CD4-positive, alpha-beta memory T cell (primary cell): ENCODE measurements at regions not wholly inside any gene's neighbourhood (a gene's known extent, or its start where the extent isn't known, plus 50 kb on each side); places are given as distances from the start of the nearest gene placed in this dataset.

ENCODE experiments used
- CTCF ChIA-PET: fragments of 350-600 bp; sonication (Branson Sonifier 250); formaldehyde crosslinking; loops from one replicate; lab custom pipeline; 2021; ENCODE audit warnings: inconsistent platforms; ENCODE audit not compliant: partially characterized antibody; lab: Charles Lee
- POLR2A ChIA-PET: fragments of 350-600 bp; sonication (Branson Sonifier 250); formaldehyde crosslinking; loops from one replicate; lab custom pipeline; 2021; ENCODE audit not compliant: partially characterized antibody; lab: Charles Lee
- DNase-seq, 5 donors: peaks; one replicate each; pipeline versions ENCODE4 v3.0.0 to v3.0.0-alpha.2; 2020 to 2022; ENCODE audit warnings: mixed read lengths in 1 of 5
- H3K27ac ChIP-seq: one replicate; pipeline ENCODE4 v1.7.0; 2013; ENCODE audit warnings: low read depth, low read length
- H3K27me3 ChIP-seq: 2 replicates; pipeline ENCODE4 v1.7.0; 2013; ENCODE audit warnings: mild to moderate bottlenecking, low read length, moderate library complexity; ENCODE audit not compliant: insufficient read depth
- H3K36me3 ChIP-seq: 2 replicates; pipeline ENCODE4 v1.7.0; 2013; ENCODE audit warnings: mild to moderate bottlenecking, low read length, moderate library complexity; ENCODE audit not compliant: insufficient read depth
- H3K4me1 ChIP-seq: 2 replicates; pipeline ENCODE4 v1.7.0; 2013; ENCODE audit warnings: mild to moderate bottlenecking, low read length, moderate library complexity; ENCODE audit not compliant: insufficient read depth
- H3K4me3 ChIP-seq, 2 donors: one replicate each; pipeline ENCODE4 v1.7.0; 2013; ENCODE audit warnings: low read length in 2 of 2, mild to moderate bottlenecking in 1 of 2
- H3K9me3 ChIP-seq, 2 donors: one replicate each; pipeline ENCODE4 v1.7.0; 2013; ENCODE audit warnings: low read length in 2 of 2, control low read depth in 1 of 2; ENCODE audit not compliant: control insufficient read depth in 1 of 2
- H3K27ac Mint-ChIP-seq, 7 donors: one replicate each; pipeline ENCODE4 v1.8.0; 2020 to 2021; ENCODE audit warnings: mixed read lengths in 7 of 7, mild to moderate bottlenecking in 6 of 7, inconsistent platforms in 3 of 7, moderate library complexity in 3 of 7
- H3K27me3 Mint-ChIP-seq, 2 donors: one replicate each; pipeline ENCODE4 v1.8.0; 2020 to 2021; ENCODE audit warnings: mixed read lengths in 2 of 2
- H3K36me3 Mint-ChIP-seq, 2 donors: one replicate each; pipeline ENCODE4 v1.8.0; 2020 to 2021; ENCODE audit warnings: mixed read lengths in 2 of 2, inconsistent platforms in 1 of 2, mild to moderate bottlenecking in 1 of 2
- H3K4me1 Mint-ChIP-seq, 4 donors: one replicate each; pipeline ENCODE4 v1.8.0; 2020 to 2021; ENCODE audit warnings: mixed read lengths in 4 of 4, mild to moderate bottlenecking in 1 of 4
- H3K4me3 Mint-ChIP-seq, 8 donors: one replicate each; pipeline ENCODE4 v1.8.0; 2020 to 2021; ENCODE audit warnings: mixed read lengths in 8 of 8, mild to moderate bottlenecking in 7 of 8, moderate library complexity in 6 of 8, inconsistent platforms in 3 of 8
- H3K9me3 Mint-ChIP-seq, 8 donors: one replicate each; pipeline ENCODE4 v1.8.0; 2020 to 2021; ENCODE audit warnings: mixed read lengths in 8 of 8, mild to moderate bottlenecking in 5 of 8, inconsistent platforms in 3 of 8, moderate library complexity in 1 of 8
- intact Hi-C: fragments of 100-400 bp; cut with micrococcal nuclease; formaldehyde crosslinking; loops from one replicate; pipeline ENCODE4 v1.15.1; 2023

DNA sequence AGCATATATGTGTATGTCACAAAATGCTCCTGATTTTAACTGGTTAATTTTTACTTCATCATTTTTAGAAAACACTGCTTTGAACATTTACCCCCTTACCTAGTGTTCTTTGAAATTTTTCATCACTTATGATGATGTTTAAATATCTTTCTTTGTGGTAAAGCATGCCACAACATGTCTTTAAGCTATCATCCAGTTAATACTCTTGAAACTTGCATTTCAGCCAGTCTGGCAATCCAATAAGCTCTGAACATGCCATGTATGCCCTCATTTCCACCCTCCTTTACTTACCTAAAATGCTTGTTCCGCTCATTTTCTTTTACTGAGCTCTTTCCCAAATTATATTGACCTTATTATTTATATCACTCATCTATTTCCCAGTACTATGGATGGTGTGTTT, 581.2 kb downstream of the RAPGEF2 start:
- POLR2A ChIA-PET, result no interaction called here
- peaks cover 1 to 14% (median 6%) of the 10 kb centered on the region in 8 donors for H3K9me3 Mint-ChIP-seq
- Histone ChIP-seq H3K27ac (no peak overlapping the region), H3K4me1 (no peaks in the 10 kb centered on the region), H3K9me3 (no peaks in the 10 kb centered on the region), H3K36me3 (no peaks in the 10 kb centered on the region), H3K27me3 (no peaks in the 10 kb centered on the region), H3K4me3 (no peak overlapping the region)
- H3K36me3 Mint-ChIP-seq, result no peaks in the 10 kb centered on the region
- no peaks in the 10 kb centered on the region for H3K27me3 Mint-ChIP-seq
- CTCF ChIA-PET, result no interaction called here
- no peaks in the 10 kb centered on the region for H3K4me1 Mint-ChIP-seq
- no peak overlapping the region for H3K4me3 Mint-ChIP-seq
- H3K27ac Mint-ChIP-seq, result no peak overlapping the region
- no peak for DNase-seq
- intact Hi-C loops, result no loop called here

DNA sequence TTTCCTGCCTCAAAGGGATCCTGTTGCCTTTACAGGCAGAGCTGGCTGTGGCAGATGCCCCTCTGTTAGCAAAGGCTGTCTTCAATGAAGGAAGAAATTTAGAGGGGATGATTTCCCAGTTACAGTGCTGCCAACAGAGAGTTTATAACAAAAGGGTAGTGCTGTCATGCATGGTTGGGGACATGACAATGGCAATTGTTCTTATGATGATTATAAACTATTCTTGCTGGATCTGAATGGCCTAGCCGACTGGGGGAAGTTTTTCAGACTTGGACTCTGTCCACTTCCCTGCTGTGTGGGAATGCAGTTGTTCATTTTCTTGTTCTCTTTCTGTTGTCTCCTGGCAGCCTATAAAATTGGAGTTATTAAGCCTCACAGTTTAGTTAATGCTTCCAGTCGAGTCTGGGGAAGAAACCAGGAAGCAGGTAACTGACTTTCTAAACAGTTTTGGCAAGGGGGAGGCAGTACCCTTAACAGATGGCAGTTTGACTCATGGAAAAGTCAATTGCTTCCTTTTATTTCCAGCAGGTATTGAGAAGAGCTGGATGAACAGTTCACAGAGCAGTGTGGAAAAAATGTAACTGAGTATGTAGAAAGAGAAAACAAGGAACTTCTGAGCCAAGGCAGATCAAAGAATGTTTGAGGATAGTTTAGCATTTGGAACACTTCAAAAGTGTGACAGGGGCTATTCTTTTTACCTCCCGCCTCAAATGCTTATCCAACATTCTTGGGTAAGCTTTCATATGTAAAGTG, 582.6 kb downstream of the RAPGEF2 start:
- POLR2A ChIA-PET, result no interaction called here
- intact Hi-C loops, result no loop called here
- CTCF ChIA-PET, result no interaction called here
- Mint-ChIP-seq H3K9me3 (peaks cover 2 to 16% (median 10%) of the 10 kb centered on the region in 8 donors), H3K4me3 (no peak overlapping the region), H3K27ac (no peak overlapping the region), H3K27me3 (no peaks in the 10 kb centered on the region), H3K36me3 (no peaks in the 10 kb centered on the region), H3K4me1 (no peaks in the 10 kb centered on the region)
- Histone ChIP-seq H3K4me1 (no peaks in the 10 kb centered on the region), H3K4me3 (no peak overlapping the region), H3K36me3 (no peaks in the 10 kb centered on the region), H3K27ac (no peak overlapping the region), H3K9me3 (no peaks in the 10 kb centered on the region), H3K27me3 (no peaks in the 10 kb centered on the region)
- DNase-seq, result no peak

DNA sequence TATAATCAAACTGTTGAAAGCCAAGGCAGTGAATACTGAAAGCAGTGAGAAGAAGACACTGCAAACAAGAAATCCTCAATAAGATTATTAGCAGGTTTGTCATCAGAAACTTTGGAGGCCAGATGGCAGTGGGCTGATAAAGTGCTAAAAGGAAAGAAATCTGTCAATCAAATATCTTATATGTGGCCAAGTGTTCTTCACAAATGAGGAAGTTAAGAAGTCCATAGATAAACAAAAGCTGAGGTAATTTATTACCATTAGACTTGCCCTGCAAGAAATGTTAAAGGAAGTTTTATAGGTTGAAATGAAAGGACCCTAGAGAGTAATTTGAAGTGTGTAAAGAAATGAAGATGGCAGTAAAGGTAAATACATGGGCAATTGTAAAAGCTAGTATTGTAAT, 586.6 kb downstream of the RAPGEF2 start:
- H3K9me3 ChIP-seq, result no peaks in the 10 kb centered on the region
- Mint-ChIP-seq H3K36me3 (no peaks in the 10 kb centered on the region), H3K9me3 (peaks cover 0 to 41% (median 20%) of the 10 kb centered on the region in 8 donors), H3K4me3 (no peak overlapping the region), H3K27me3 (no peaks in the 10 kb centered on the region), H3K27ac (no peak overlapping the region), H3K4me1 (no peaks in the 10 kb centered on the region)
- intact Hi-C loops, result no loop called here
- no peaks in the 10 kb centered on the region for H3K36me3 ChIP-seq
- no peaks in the 10 kb centered on the region for H3K27me3 ChIP-seq
- no peak overlapping the region for H3K27ac ChIP-seq
- no peak overlapping the region for H3K4me3 ChIP-seq
- no peak for DNase-seq
- CTCF ChIA-PET, result no interaction called here
- no peaks in the 10 kb centered on the region for H3K4me1 ChIP-seq
- POLR2A ChIA-PET, result no interaction called here

DNA sequence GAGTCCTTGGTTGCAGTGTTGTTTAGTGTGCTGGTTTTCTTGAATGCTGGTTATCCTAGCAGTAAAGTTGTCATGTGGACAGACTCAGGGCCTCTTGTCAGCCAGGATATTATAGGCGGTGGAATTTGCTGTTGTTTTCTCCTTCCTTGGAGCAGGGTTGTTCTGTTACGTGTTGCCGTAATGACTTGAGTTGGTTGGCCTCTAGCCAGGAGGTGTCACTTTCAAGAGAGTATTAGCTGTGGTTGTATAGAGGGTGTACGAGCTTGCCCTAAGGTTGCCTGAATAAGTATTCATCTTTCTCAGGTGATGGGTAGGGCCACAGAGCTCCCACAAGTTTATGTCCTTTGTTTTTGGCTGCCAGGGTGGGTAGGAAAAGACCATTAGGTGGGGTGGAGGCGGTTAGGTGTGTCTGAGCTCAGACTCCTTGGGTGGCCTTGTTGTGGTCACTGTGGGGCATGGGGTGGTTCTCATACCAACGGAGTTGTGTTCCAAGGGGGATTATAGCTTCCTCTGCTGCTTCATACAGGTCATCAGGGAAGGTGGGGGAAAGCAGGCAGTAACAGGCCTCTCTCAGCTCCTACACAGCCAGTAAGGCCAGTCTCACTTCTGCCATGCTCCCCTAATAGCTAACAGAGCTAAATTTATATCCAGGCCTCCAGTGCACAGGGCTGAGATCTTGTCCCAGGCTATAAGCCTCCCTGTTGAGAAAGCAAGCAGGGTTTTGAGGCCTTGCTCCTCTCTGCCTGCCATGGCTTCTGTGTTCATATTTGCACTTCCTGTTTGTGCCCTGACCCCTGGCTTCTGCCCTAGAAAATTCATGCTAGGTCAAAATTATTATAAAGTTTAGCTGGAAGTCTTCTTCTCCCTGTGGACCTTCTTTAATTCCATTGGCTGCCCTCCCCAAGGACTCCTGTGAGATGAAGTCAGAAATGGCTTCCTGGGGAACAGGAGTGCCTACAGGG, 594.7 kb downstream of the RAPGEF2 start:
- H3K4me1 ChIP-seq, result no peaks in the 10 kb centered on the region
- CTCF ChIA-PET, result no interaction called here
- no peaks in the 10 kb centered on the region for H3K27me3 Mint-ChIP-seq

DNA sequence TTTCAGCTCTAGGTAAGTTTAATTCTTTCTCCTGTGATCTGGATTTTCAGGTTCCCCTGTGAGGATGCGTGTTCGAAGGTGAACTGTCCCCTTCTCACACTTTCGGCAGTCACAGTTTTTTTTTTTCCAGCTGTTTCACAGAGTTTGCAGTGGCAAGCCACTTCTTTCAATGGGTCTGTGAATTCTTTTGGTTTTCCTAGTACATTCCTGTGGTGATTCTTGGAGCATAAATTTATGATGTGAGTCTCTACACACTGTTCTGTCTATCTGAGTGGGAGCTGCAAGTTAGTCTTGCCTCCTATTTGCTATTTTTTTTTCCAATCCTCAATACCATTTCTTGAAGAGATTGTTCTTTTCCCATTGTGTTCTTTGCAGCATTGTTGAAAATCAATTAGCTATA, 595.5 kb downstream of the RAPGEF2 start:
- intact Hi-C loops, result no loop called here
- Mint-ChIP-seq H3K4me1 (no peaks in the 10 kb centered on the region), H3K36me3 (no peaks in the 10 kb centered on the region), H3K9me3 (peaks cover 2 to 18% (median 9%) of the 10 kb centered on the region in 8 donors), H3K4me3 (no peak overlapping the region), H3K27ac (no peak overlapping the region), H3K27me3 (no peaks in the 10 kb centered on the region)
- ChIA-PET POLR2A (no interaction called here), CTCF (no interaction called here)
- no peaks in the 10 kb centered on the region for H3K36me3 ChIP-seq
- no peaks in the 10 kb centered on the region for H3K4me1 ChIP-seq
- H3K9me3 ChIP-seq, result no peaks in the 10 kb centered on the region
- no peak overlapping the region for H3K4me3 ChIP-seq
- DNase-seq, result no peak
- no peak overlapping the region for H3K27ac ChIP-seq
- H3K27me3 ChIP-seq, result no peaks in the 10 kb centered on the region

More for the DNA sequence above, 594.7 kb downstream of the RAPGEF2 start:
- DNase-seq, result no peak
- H3K36me3 Mint-ChIP-seq, result no peaks in the 10 kb centered on the region
- intact Hi-C loops, result no loop called here
- Histone ChIP-seq H3K27me3 (no peaks in the 10 kb centered on the region), H3K9me3 (no peaks in the 10 kb centered on the region), H3K36me3 (no peaks in the 10 kb centered on the region), H3K4me3 (no peak overlapping the region), H3K27ac (no peak overlapping the region)
- H3K27ac Mint-ChIP-seq, result no peak overlapping the region
- H3K4me3 Mint-ChIP-seq, result no peak overlapping the region
- POLR2A ChIA-PET, result no interaction called here
- no peaks in the 10 kb centered on the region for H3K4me1 Mint-ChIP-seq
- H3K9me3 Mint-ChIP-seq, result peaks cover 3 to 23% (median 13%) of the 10 kb centered on the region in 8 donors

DNA sequence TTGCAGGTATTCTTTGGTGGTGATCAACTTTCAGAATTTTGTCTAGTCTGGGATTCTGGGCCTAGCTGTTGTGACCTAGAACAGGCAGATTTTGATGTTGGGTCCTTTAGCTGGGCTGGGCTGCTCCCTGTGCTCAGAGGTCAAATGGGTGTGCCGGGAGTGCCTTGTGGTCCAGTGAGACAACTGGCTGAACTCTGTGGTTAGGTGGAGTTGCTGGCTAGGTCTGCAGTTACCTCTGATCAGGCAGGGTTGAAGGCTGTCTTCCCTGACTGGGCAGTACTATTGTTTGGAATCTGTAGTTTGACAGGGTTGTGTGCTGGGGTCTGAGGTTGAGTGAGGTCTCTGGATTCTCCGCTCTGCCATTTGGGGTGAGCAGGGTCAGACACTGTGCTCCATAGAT, 599.3 kb downstream of the RAPGEF2 start:
- POLR2A ChIA-PET, result no interaction called here
- Histone ChIP-seq H3K4me1 (no peaks in the 10 kb centered on the region), H3K4me3 (no peak overlapping the region), H3K27me3 (no peaks in the 10 kb centered on the region), H3K27ac (no peak overlapping the region), H3K9me3 (no peaks in the 10 kb centered on the region), H3K36me3 (no peaks in the 10 kb centered on the region)
- H3K27ac Mint-ChIP-seq, result no peak overlapping the region
- intact Hi-C loops, result no loop called here
- no peaks in the 10 kb centered on the region for H3K36me3 Mint-ChIP-seq
- CTCF ChIA-PET, result no interaction called here
- DNase-seq, result no peak
- no peak overlapping the region for H3K4me3 Mint-ChIP-seq
- no peaks in the 10 kb centered on the region for H3K27me3 Mint-ChIP-seq
- peaks cover 0 to 13% (median 4%) of the 10 kb centered on the region in 8 donors for H3K9me3 Mint-ChIP-seq
- H3K4me1 Mint-ChIP-seq, result no peaks in the 10 kb centered on the region

- CTCF ChIA-PET, result no interaction called here
- Mint-ChIP-seq H3K9me3 (peaks cover 0 to 16% (median 4%) of the 10 kb centered on the region in 8 donors), H3K27me3 (no peaks in the 10 kb centered on the region)
These were observed 602.5 kb downstream of the RAPGEF2 start for GRCh38 chr4:159705334-159705733.

More at GRCh38 chr4:159705334-159705733, 602.5 kb downstream of the RAPGEF2 start:
- intact Hi-C loops, result no loop called here
- H3K4me3 Mint-ChIP-seq, result no peak overlapping the region
- Histone ChIP-seq H3K9me3 (no peaks in the 10 kb centered on the region), H3K36me3 (no peaks in the 10 kb centered on the region), H3K4me3 (no peak overlapping the region), H3K27ac (no peak overlapping the region), H3K4me1 (no peaks in the 10 kb centered on the region), H3K27me3 (no peaks in the 10 kb centered on the region)
- POLR2A ChIA-PET, result no interaction called here
- no peak overlapping the region for H3K27ac Mint-ChIP-seq
- DNase-seq, result no peak
- no peaks in the 10 kb centered on the region for H3K36me3 Mint-ChIP-seq
- no peaks in the 10 kb centered on the region for H3K4me1 Mint-ChIP-seq
